ENCODE measurements at regions not wholly inside any gene's neighbourhood (a gene's known extent, or its start where the extent isn't known, plus 50 kb on each side); places are given as distances from the start of the nearest gene placed in this dataset.

GRCh38 chr4:164192844-164193243, 561.1 kb upstream of the SMIM31 start:
- no peak overlapping the region for H2AK5ac ChIP-seq (ENCODE audit: low read depth, low read length)
- H4K8ac ChIP-seq (ENCODE audit: extremely low read depth, insufficient read depth, low read length), result no peak overlapping the region
- H3K4me1 ChIP-seq (replicated peaks in 1 of 4; ENCODE audit: control insufficient read depth in 3 of 4, insufficient read depth in 4 of 4, low read length in 3 of 4), result no peaks in the 10 kb centered on the region
- H3K27me3 ChIP-seq (replicated peaks in 1 of 4; ENCODE audit: control insufficient read depth in 3 of 4, extremely low read depth in 1 of 4, insufficient read depth in 3 of 4, low read length in 3 of 4), result no peaks in the 10 kb centered on the region
- WGBS, 2 experiments (ENCODE audit: extremely low coverage in 1 of 2, insufficient coverage in 1 of 2, insufficient read length in 1 of 2, insufficient replicate concordance in 2 of 2, low coverage in 1 of 2, low lambda C conversion rate in 2 of 2, missing lambda C conversion rate in 1 of 2), result 92% methylated on average over 5 of the region's 5 CpGs; no CpG with 5 or more reads in 1 of the 2 experiments
- H4K20me1 ChIP-seq (replicated peaks in 1 of 2; ENCODE audit: control insufficient read depth in 1 of 2, insufficient read depth in 2 of 2, low read length in 2 of 2), result no peaks in the 10 kb centered on the region
- ChIA-PET POLR2A (ENCODE audit: partially characterized antibody) (no interaction called here), CTCF (ENCODE audit: partially characterized antibody) (interaction anchor here (0.6 kb wide), 1 partner anchor 24 kb away, joined by 3 read pairs; no protein-coding TSS in a partner anchor)
- H4K91ac ChIP-seq (replicated peaks; ENCODE audit: insufficient read length, low read length), result no peak overlapping the region
- H3K18ac ChIP-seq (ENCODE audit: extremely low read depth, low read length), result no peak overlapping the region
- H3K9me3 ChIP-seq (ENCODE audit: insufficient read depth in 2 of 2, low read depth in 1 of 2, low read length in 1 of 2), result peaks cover 0 to 5% of the 10 kb centered on the region in 2 experiments; a peak in 1 of 4 replicates
- no peaks in the 10 kb centered on the region for H3K23me2 ChIP-seq (ENCODE audit: low read depth, low read length)
- H3K4ac ChIP-seq (replicated peaks; ENCODE audit: insufficient read length, low read depth, low read length), result no peak overlapping the region
- H2BK5ac ChIP-seq (ENCODE audit: low read depth, low read length), result no peak overlapping the region
- no peak overlapping the region for H3K14ac ChIP-seq (ENCODE audit: insufficient read length)
- no peak overlapping the region for H4K5ac ChIP-seq (ENCODE audit: insufficient read length, low read depth, low read length)
- H3K4me2 ChIP-seq (ENCODE audit: insufficient read depth in 1 of 2, low read depth in 2 of 2, low read length in 2 of 2), result no peak overlapping the region
- H3K4me3 ChIP-seq (ENCODE audit: extremely low read depth in 1 of 4, insufficient read depth in 2 of 4, low read depth in 3 of 4, low read length in 4 of 4), result no peak overlapping the region
- H2AFZ ChIP-seq (ENCODE audit: low read length), result no peak overlapping the region
- no peaks in the 10 kb centered on the region for H3K36me3 ChIP-seq (ENCODE audit: control insufficient read depth in 2 of 4, insufficient read depth in 4 of 4, low read length in 3 of 4)
- H2BK12ac ChIP-seq (ENCODE audit: low read depth, low read length), result no peak overlapping the region
- DNase-seq (ENCODE audit: low read depth in 1 of 2, low spot score in 2 of 2) (no peak), FAIRE-seq (no peak)
- no peaks in the 10 kb centered on the region for H3K79me1 ChIP-seq (ENCODE audit: low read depth, low read length)
- H2BK120ac ChIP-seq (replicated peaks; ENCODE audit: low read depth, low read length), result no peak overlapping the region
- no peak overlapping the region for H3K56ac ChIP-seq (replicated peaks; ENCODE audit: insufficient read length, low read depth, low read length)
- no peaks in the 10 kb centered on the region for H3K79me2 ChIP-seq (ENCODE audit: control insufficient read depth in 1 of 2, insufficient read depth in 2 of 2, low read length in 2 of 2)
- no peak overlapping the region; the same call in 1 of the 2 replicates for H2BK20ac ChIP-seq (ENCODE audit: low read length)
- H3K27ac ChIP-seq (ENCODE audit: low read depth, low read length), result no peak overlapping the region
- H3K9ac ChIP-seq (replicated peaks in 1 of 4; ENCODE audit: extremely low read depth in 1 of 4, low read depth in 3 of 4, low read length in 3 of 4), result no peak overlapping the region
- no peak overlapping the region for H3K23ac ChIP-seq (ENCODE audit: insufficient read length)
- H2BK15ac ChIP-seq (ENCODE audit: low read length), result no peak overlapping the region
- no peak for TF ChIP-seq CHD2 (IDR thresholded peaks at IDR 0.05; ENCODE audit: low read length)
- TF ChIP-seq CEBPB (IDR thresholded peaks at IDR 0.05; ENCODE audit: low read depth, low read length), result no peak
- no peak for TF ChIP-seq POU5F1 (IDR thresholded peaks at IDR 0.05; ENCODE audit: low read depth, low read length)
- TF ChIP-seq CBX5 (IDR thresholded peaks at IDR 0.05; ENCODE audit: low read depth, low read length), result no peak
- TF ChIP-seq SP1 (IDR thresholded peaks at IDR 0.05; ENCODE audit: low read depth, low read length), result no peak
- no peak for TF ChIP-seq SUZ12 (IDR thresholded peaks at IDR 0.05; ENCODE audit: low read length)
- no peak for TF ChIP-seq GTF2F1 (IDR thresholded peaks at IDR 0.05; ENCODE audit: borderline replicate concordance, low read depth, low read length)
- TF ChIP-seq SRF (IDR thresholded peaks at IDR 0.05; ENCODE audit: low read depth, low read length), result no peak
- TF ChIP-seq FOSL1 (IDR thresholded peaks at IDR 0.05; ENCODE audit: insufficient read depth, low read depth, low read length), result no peak
- TF ChIP-seq GABPA (IDR thresholded peaks at IDR 0.05; ENCODE audit: borderline replicate concordance, insufficient read depth, low read length), result no peak
- TF ChIP-seq NANOG (IDR thresholded peaks at IDR 0.05; ENCODE audit: insufficient read depth, low read depth, low read length, poor library complexity, severe bottlenecking), result no peak
- TF ChIP-seq MAX (IDR thresholded peaks at IDR 0.05), result no peak
- TF ChIP-seq ATF3 (IDR thresholded peaks at IDR 0.05; ENCODE audit: insufficient read depth, low read depth, low read length), result no peak
- no peak for TF ChIP-seq BACH1 (IDR thresholded peaks at IDR 0.05; ENCODE audit: low read length)
- TF ChIP-seq ZNF274 (IDR thresholded peaks at IDR 0.05; ENCODE audit: borderline replicate concordance, extremely low read depth, low read length), result no peak

Data from H1 (cell line).